HFF-Myc (cell line): ENCODE measurements at regions not wholly inside any gene's neighbourhood (a gene's known extent, or its start where the extent isn't known, plus 50 kb on each side); places are given as distances from the start of the nearest gene placed in this dataset.

ENCODE experiments used
- DNase-seq: peaks from one replicate; pipeline ENCODE4 v3.0.0-alpha.2; 2011; ENCODE audit warnings: low read depth; ENCODE audit errors: extremely low read depth
- H3K4me3 ChIP-seq: replicated peaks from 2 replicates; pipeline ENCODE4 v1.5.1; 2011; ENCODE audit warnings: low read depth, mild to moderate bottlenecking, control low read depth, low read length
- TF ChIP-seq, protein P1 (sequence below): IDR thresholded peaks from 2 replicates; pipeline ENCODE4 v1.5.1; 2012; ENCODE audit warnings: mild to moderate bottlenecking, low read depth, low read length, control low read depth; ENCODE audit errors: missing control alignments

GRCh38 chr9:79135681-79136415 lies 435.9 kb upstream of the TLE4 start:
- no peak for DNase-seq
- TF ChIP-seq, protein P1, sequence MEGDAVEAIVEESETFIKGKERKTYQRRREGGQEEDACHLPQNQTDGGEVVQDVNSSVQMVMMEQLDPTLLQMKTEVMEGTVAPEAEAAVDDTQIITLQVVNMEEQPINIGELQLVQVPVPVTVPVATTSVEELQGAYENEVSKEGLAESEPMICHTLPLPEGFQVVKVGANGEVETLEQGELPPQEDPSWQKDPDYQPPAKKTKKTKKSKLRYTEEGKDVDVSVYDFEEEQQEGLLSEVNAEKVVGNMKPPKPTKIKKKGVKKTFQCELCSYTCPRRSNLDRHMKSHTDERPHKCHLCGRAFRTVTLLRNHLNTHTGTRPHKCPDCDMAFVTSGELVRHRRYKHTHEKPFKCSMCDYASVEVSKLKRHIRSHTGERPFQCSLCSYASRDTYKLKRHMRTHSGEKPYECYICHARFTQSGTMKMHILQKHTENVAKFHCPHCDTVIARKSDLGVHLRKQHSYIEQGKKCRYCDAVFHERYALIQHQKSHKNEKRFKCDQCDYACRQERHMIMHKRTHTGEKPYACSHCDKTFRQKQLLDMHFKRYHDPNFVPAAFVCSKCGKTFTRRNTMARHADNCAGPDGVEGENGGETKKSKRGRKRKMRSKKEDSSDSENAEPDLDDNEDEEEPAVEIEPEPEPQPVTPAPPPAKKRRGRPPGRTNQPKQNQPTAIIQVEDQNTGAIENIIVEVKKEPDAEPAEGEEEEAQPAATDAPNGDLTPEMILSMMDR, result no peak
- no peak overlapping the region for H3K4me3 ChIP-seq

GRCh38 chr9:79140751-79141150 lies 431.0 kb upstream of the TLE4 start:
- TF ChIP-seq, protein P1, result no peak
- DNase-seq, result no peak
- no peak overlapping the region for H3K4me3 ChIP-seq

DNA sequence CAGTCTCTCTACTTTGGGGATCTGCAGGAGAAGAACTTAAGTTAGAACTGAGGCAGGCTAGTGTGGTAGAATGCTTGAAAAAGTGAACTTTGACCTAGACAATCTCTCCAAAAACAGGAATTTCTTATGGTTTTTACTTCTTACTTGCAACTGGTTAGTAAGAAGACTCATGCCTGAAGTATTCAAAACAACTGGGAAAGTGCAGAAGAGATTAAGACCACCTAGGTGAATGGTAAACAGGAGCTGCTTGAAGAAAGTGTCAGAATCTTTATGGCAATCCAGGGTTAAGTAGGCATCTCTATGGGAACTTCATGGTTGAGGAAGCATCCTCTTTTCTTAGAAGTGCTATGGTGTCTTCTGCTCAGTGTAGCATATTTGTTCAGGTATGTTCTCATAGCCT lies 428.6 kb upstream of the TLE4 start:
- no peak overlapping the region for H3K4me3 ChIP-seq
- TF ChIP-seq, protein P1, result no peak
- DNase-seq, result no peak

GRCh38 chr9:79145442-79145841 lies 426.3 kb upstream of the TLE4 start:
- no peak overlapping the region for H3K4me3 ChIP-seq
- TF ChIP-seq, protein P1, result no peak
- no peak for DNase-seq

- TF ChIP-seq, protein P1, result no peak
- DNase-seq, result no peak
- no peak overlapping the region for H3K4me3 ChIP-seq
Measured at GRCh38 chr9:79149585-79149984, 422.2 kb upstream of the TLE4 start.

DNA sequence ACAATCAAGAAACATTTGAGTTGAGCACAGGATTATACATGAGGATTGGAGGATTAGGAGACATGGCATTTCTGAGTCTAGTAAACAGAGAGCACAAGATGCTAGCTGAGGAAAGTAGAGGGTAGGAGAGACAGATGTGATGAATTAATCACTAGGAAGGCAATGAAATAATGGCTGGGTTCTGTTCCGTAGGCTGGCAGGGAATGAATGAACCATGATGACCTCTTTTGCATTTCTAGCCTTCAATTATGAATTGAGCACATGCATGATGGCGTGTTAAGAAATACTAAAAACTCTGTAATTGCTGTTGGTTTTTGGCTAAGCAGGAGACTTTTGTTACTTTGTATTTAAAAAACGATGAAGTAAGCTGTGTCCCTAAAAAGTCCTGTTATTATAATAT lies 420.0 kb upstream of the TLE4 start:
- H3K4me3 ChIP-seq, result no peak overlapping the region
- TF ChIP-seq, protein P1, result no peak
- no peak for DNase-seq

GRCh38 chr9:79152306-79152705 lies 419.5 kb upstream of the TLE4 start:
- no peak overlapping the region for H3K4me3 ChIP-seq
- TF ChIP-seq, protein P1, result no peak
- DNase-seq, result no peak
